ENCODE measurements at regions not wholly inside any gene's neighbourhood (a gene's known extent, or its start where the extent isn't known, plus 50 kb on each side); places are given as distances from the start of the nearest gene placed in this dataset.
"Not testable (repeated sequence)": the region's sequence is repeated elsewhere in the genome, so short reads cannot be mapped to it uniquely, and the experiment has no call there.

GRCh38 chr22:46033256-46034200, 56.6 kb upstream of the WNT7B start:
- Histone ChIP-seq H3K9me3 (no peaks in the 10 kb centered on the region), H3K79me2 (ENCODE audit: insufficient read depth) (peaks cover 15% of the 10 kb centered on the region), H3K4me3 (ENCODE audit: low read depth in 2 of 2, low read length in 1 of 2) (no peak overlapping the region), H2AFZ (ENCODE audit: low read depth) (no peak overlapping the region), H3K27me3 (ENCODE audit: insufficient read depth) (no peaks in the 10 kb centered on the region), H4K20me1 (ENCODE audit: insufficient read depth) (no peaks in the 10 kb centered on the region), H3F3A (replicated peaks; ENCODE audit: insufficient read depth) (peaks cover 19% of the 10 kb centered on the region), H3K9ac (no peak overlapping the region), H3K36me3 (replicated peaks in 1 of 2; ENCODE audit: control insufficient read depth in 1 of 2, insufficient read depth in 2 of 2, low read length in 1 of 2) (no peaks in the 10 kb centered on the region), H3K27ac (ENCODE audit: low read depth in 2 of 2, low read length in 1 of 2) (no peak overlapping the region), H3K4me2 (no peak overlapping the region), H3K9me2 (no peaks in the 10 kb centered on the region), H3K4me1 (ENCODE audit: control insufficient read depth in 1 of 2, insufficient read depth in 2 of 2, low read depth in 1 of 2, low read length in 1 of 2) (peaks cover 0 to 17% of the 10 kb centered on the region in 2 experiments; a peak in 3 of 4 replicates)
- ChIA-PET CTCF (interaction anchor here (0.9 to 5.0 kb wide), 5 partner anchors 9 to 38 kb away, joined by 3 to 41 read pairs (median 4); no protein-coding TSS in a partner anchor), POLR2A (interaction anchor here (3.6 kb wide), 1 partner anchor 26 kb away, joined by 35 read pairs; no protein-coding TSS in a partner anchor)
- WGBS (ENCODE audit: low lambda C conversion rate) = 85% methylated on average over 11 of the region's 11 CpGs
- TF ChIP-seq TAF1 (IDR thresholded peaks at IDR 0.05; ENCODE audit: borderline replicate concordance, low read depth, low read length) (no peak), RCOR1 (IDR thresholded peaks at IDR 0.05; ENCODE audit: low read length) (no peak), USF1 (IDR thresholded peaks at IDR 0.05; ENCODE audit: borderline replicate concordance, low read depth) (no peak), RAD21 (IDR thresholded peaks at IDR 0.05; ENCODE audit: low read length) (no peak), FOSL2 (IDR thresholded peaks at IDR 0.05; ENCODE audit: borderline replicate concordance, low read depth) (no peak), MEF2A (IDR thresholded peaks at IDR 0.05; ENCODE audit: borderline replicate concordance, low read depth) (no peak), ELF1 (IDR thresholded peaks at IDR 0.05) (no peak), EP300 (IDR thresholded peaks at IDR 0.05; ENCODE audit: borderline replicate concordance in 1 of 2, low read depth in 1 of 2, low read length in 1 of 2) (no peak), FOXM1 (IDR thresholded peaks at IDR 0.05; ENCODE audit: low read depth) (no peak), USF2 (IDR thresholded peaks at IDR 0.05; ENCODE audit: borderline replicate concordance, low read depth, low read length) (no peak), NFIC (IDR thresholded peaks at IDR 0.05; ENCODE audit: borderline replicate concordance) (no peak), CHD2 (IDR thresholded peaks at IDR 0.05; ENCODE audit: low read length, partially characterized antibody) (no peak), JUND (IDR thresholded peaks at IDR 0.05) (no peak), MAX (IDR thresholded peaks at IDR 0.05; ENCODE audit: low read depth) (no peak)
- DNase-seq = no peak

GRCh38 chr22:46034480-46034879, 57.5 kb upstream of the WNT7B start:
- ChIA-PET CTCF (interaction anchor here (0.9 to 5.0 kb wide), 5 partner anchors 10 to 39 kb away, joined by 3 to 41 read pairs (median 4); no protein-coding TSS in a partner anchor), POLR2A (interaction anchor here (3.6 kb wide), 1 partner anchor 27 kb away, joined by 35 read pairs; no protein-coding TSS in a partner anchor)

More at GRCh38 chr22:46034480-46034879, 57.5 kb upstream of the WNT7B start:
- Histone ChIP-seq H3F3A (replicated peaks; ENCODE audit: insufficient read depth) (peaks cover 22% of the 10 kb centered on the region), H3K9ac (peak overlapping the region; percentile 86), H3K4me2 (peak overlapping the region; percentile 66; the same call in 1 of the 2 replicates), H3K79me2 (ENCODE audit: insufficient read depth) (peaks cover 15% of the 10 kb centered on the region), H3K4me1 (ENCODE audit: control insufficient read depth in 1 of 2, insufficient read depth in 2 of 2, low read depth in 1 of 2, low read length in 1 of 2) (peaks cover 0 to 24% of the 10 kb centered on the region in 2 experiments; a peak in 3 of 4 replicates)
- not testable (repeated sequence) for H3K27ac ChIP-seq (ENCODE audit: low read depth in 2 of 2, low read length in 1 of 2); H3K9me2 ChIP-seq; DNase-seq; H4K20me1 ChIP-seq (ENCODE audit: insufficient read depth); H2AFZ ChIP-seq (ENCODE audit: low read depth); H3K9me3 ChIP-seq; H3K27me3 ChIP-seq (ENCODE audit: insufficient read depth); H3K36me3 ChIP-seq (replicated peaks in 1 of 2; ENCODE audit: control insufficient read depth in 1 of 2, insufficient read depth in 2 of 2, low read length in 1 of 2); H3K4me3 ChIP-seq (ENCODE audit: low read depth in 2 of 2, low read length in 1 of 2)
- 88% methylated on average over 5 of the region's 5 CpGs for WGBS (ENCODE audit: low lambda C conversion rate)
